ENCODE measurements at regions not wholly inside any gene's neighbourhood (a gene's known extent, or its start where the extent isn't known, plus 50 kb on each side); places are given as distances from the start of the nearest gene placed in this dataset.

GRCh38 chr10:119996944-119997343, 104.4 kb downstream of the SEC23IP start:
- intact Hi-C loops (cut with micrococcal nuclease; ENCODE audit: unreplicated experiment) = no loop called here
- H3K27me3 ChIP-seq (ENCODE audit: insufficient read depth, low read depth) = no peaks in the 10 kb centered on the region
- TF ChIP-seq CTCF (conservative IDR thresholded peaks at IDR 0.05) = no peak
- no peak for TF ChIP-seq EZH2 (IDR thresholded peaks at IDR 0.05; ENCODE audit: low read depth)

GRCh38 chr10:119997429-119997828, 104.9 kb downstream of the SEC23IP start:
- ChIA-PET POLR2A (ENCODE audit: unreplicated experiment) (no interaction called here), CTCF (no interaction called here)
- Histone ChIP-seq H3K27me3 (ENCODE audit: insufficient read depth, low read depth) (no peaks in the 10 kb centered on the region), H3K79me2 (ENCODE audit: low read depth) (no peaks in the 10 kb centered on the region), H3K9me3 (ENCODE audit: insufficient read depth, low read depth) (no peaks in the 10 kb centered on the region), H3K4me1 (replicated peaks; ENCODE audit: insufficient read depth) (no peaks in the 10 kb centered on the region), H3F3A (ENCODE audit: insufficient read depth, low read depth) (no peaks in the 10 kb centered on the region), H4K20me1 (ENCODE audit: insufficient read depth) (no peaks in the 10 kb centered on the region), H3K4me3 (no peak overlapping the region), H3K27ac (no peak overlapping the region), H3K36me3 (ENCODE audit: low read depth) (no peaks in the 10 kb centered on the region), H3K9me2 (ENCODE audit: insufficient read depth) (no peaks in the 10 kb centered on the region), H3K4me2 (no peak overlapping the region), H2AFZ (no peak overlapping the region)
- intact Hi-C loops (cut with micrococcal nuclease; ENCODE audit: unreplicated experiment) = no loop called here
- BruUV-seq (replicated peaks) = no TSS peak
- TF ChIP-seq EZH2 (IDR thresholded peaks at IDR 0.05; ENCODE audit: low read depth) = no peak
- TF ChIP-seq CTCF (conservative IDR thresholded peaks at IDR 0.05) = no peak
- DNase-seq = no peak

More at GRCh38 chr10:119996944-119997343, 104.4 kb downstream of the SEC23IP start:
- CTCF ChIA-PET = no interaction called here
- no peaks in the 10 kb centered on the region for H4K20me1 ChIP-seq (ENCODE audit: insufficient read depth)
- no peaks in the 10 kb centered on the region for H3K9me3 ChIP-seq (ENCODE audit: insufficient read depth, low read depth)
- no peaks in the 10 kb centered on the region for H3K9me2 ChIP-seq (ENCODE audit: insufficient read depth)
- no peak for DNase-seq
- H3K4me2 ChIP-seq = no peak overlapping the region
- H3K4me3 ChIP-seq = no peak overlapping the region
- H2AFZ ChIP-seq = no peak overlapping the region
- H3K4me1 ChIP-seq (replicated peaks; ENCODE audit: insufficient read depth) = no peaks in the 10 kb centered on the region
- no TSS peak for BruUV-seq (replicated peaks)
- H3K27ac ChIP-seq = no peak overlapping the region
- no peaks in the 10 kb centered on the region for H3K79me2 ChIP-seq (ENCODE audit: low read depth)
- no peaks in the 10 kb centered on the region for H3K36me3 ChIP-seq (ENCODE audit: low read depth)
- POLR2A ChIA-PET (ENCODE audit: unreplicated experiment) = no interaction called here
- no peaks in the 10 kb centered on the region for H3F3A ChIP-seq (ENCODE audit: insufficient read depth, low read depth)

GRCh38 chr10:120002785-120003184, 110.3 kb downstream of the SEC23IP start:
- Histone ChIP-seq H3K4me1 (replicated peaks; ENCODE audit: insufficient read depth) (no peaks in the 10 kb centered on the region), H4K20me1 (ENCODE audit: insufficient read depth) (no peaks in the 10 kb centered on the region), H3K36me3 (ENCODE audit: low read depth) (no peaks in the 10 kb centered on the region), H2AFZ (no peak overlapping the region), H3K9me2 (ENCODE audit: insufficient read depth) (no peaks in the 10 kb centered on the region), H3K27ac (no peak overlapping the region), H3K9me3 (ENCODE audit: insufficient read depth, low read depth) (no peaks in the 10 kb centered on the region), H3K4me2 (no peak overlapping the region), H3K4me3 (no peak overlapping the region), H3K79me2 (ENCODE audit: low read depth) (no peaks in the 10 kb centered on the region), H3K27me3 (ENCODE audit: insufficient read depth, low read depth) (0 out of 2 replicates have a peak, but pooled peaks cover 3% of the 10 kb centered on the region), H3F3A (ENCODE audit: insufficient read depth, low read depth) (no peaks in the 10 kb centered on the region)
- TF ChIP-seq EZH2 (IDR thresholded peaks at IDR 0.05; ENCODE audit: low read depth) (no peak), CTCF (conservative IDR thresholded peaks at IDR 0.05) (no peak)
- no TSS peak for BruUV-seq (replicated peaks)
- ChIA-PET CTCF (no interaction called here), POLR2A (ENCODE audit: unreplicated experiment) (no interaction called here)
- DNase-seq = no peak
- intact Hi-C loops (cut with micrococcal nuclease; ENCODE audit: unreplicated experiment) = no loop called here
